Coronary artery (tissue), 2 donors: ENCODE measurements at regions not wholly inside any gene's neighbourhood (a gene's known extent, or its start where the extent isn't known, plus 50 kb on each side); places are given as distances from the start of the nearest gene placed in this dataset.
A peak's percentile ranks its signal among the peaks of the same experiment; 100 is the strongest.
"Not testable (repeated sequence)": the region's sequence is repeated elsewhere in the genome, so short reads cannot be mapped to it uniquely, and the experiment has no call there.

ENCODE experiments used
- DNase-seq: peaks from one replicate; pipeline ENCODE4 v3.0.0-alpha.2; 2017; ENCODE audit warnings: low spot score
- H3K27ac ChIP-seq, 2 donors: fragments of 200-600 bp; sonication (generic); one replicate each; pipeline ENCODE4 v1.5.1; 2016 to 2019
- H3K4me3 ChIP-seq: fragments of 200-600 bp; sonication (generic); 2 replicates; pipeline ENCODE4 v1.5.1; 2016; ENCODE audit warnings: mild to moderate bottlenecking, moderate library complexity
- TF ChIP-seq, protein P1 (sequence below): fragments of 200-600 bp; sonication (generic); IDR thresholded peaks from one replicate; pipeline ENCODE4 v1.5.1; 2019; ENCODE audit warnings: antibody characterized with exemption

DNA sequence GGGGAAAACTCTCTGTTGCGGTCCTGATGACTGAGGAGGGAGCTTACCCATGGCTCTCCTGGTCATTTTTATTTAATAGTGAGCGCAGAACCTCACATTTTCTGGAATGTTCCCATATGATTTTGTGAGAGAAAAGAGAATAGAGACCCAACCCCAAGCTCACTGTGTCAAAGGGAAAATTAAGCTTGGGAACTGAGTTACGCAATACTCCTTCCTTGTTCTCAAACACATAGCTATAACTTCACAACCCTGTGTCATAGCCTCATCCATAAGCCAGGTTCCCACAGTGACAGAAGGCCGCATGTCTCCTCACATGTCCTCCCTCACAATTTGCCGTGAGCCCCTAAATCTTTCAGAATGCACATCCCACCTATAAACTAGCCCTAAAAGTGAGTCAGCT is 252.8 kb downstream of the CCDC74A start:
- DNase-seq, H3K4me3 ChIP-seq, H3K27ac ChIP-seq: not testable (repeated sequence)

DNA sequence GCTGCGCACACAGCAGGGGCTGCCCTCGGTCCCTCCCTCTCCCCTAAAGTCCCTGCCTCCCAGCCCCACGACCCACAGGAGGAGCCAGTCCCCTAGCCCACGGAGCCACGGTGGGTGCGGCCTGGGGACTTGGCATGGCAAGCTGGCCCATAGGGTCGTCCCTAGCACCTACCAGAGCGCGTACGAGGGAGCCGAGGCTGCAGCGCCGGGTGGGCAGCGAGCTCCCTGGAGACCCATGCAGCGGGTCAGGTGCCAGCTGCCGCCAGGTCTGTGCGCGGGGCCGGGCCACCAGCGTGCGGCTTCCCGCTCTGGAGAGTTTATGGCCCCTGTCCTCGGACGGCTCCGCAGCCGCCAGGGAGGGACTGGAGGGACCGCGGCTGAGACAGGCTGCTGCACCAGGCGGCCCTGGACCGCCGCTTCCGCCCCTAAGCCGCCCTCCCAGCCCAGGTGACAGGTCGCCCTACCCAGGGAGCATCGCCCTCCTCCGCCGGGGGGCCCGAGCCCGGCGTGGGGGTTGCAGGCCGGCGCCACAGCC is 273.6 kb downstream of the CCDC74A start:
- DNase-seq, result no peak
- peak overlapping the region; percentile 63 for H3K4me3 ChIP-seq
- TF ChIP-seq, protein P1, sequence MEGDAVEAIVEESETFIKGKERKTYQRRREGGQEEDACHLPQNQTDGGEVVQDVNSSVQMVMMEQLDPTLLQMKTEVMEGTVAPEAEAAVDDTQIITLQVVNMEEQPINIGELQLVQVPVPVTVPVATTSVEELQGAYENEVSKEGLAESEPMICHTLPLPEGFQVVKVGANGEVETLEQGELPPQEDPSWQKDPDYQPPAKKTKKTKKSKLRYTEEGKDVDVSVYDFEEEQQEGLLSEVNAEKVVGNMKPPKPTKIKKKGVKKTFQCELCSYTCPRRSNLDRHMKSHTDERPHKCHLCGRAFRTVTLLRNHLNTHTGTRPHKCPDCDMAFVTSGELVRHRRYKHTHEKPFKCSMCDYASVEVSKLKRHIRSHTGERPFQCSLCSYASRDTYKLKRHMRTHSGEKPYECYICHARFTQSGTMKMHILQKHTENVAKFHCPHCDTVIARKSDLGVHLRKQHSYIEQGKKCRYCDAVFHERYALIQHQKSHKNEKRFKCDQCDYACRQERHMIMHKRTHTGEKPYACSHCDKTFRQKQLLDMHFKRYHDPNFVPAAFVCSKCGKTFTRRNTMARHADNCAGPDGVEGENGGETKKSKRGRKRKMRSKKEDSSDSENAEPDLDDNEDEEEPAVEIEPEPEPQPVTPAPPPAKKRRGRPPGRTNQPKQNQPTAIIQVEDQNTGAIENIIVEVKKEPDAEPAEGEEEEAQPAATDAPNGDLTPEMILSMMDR, result no peak
- no peak overlapping the region for H3K27ac ChIP-seq

DNA sequence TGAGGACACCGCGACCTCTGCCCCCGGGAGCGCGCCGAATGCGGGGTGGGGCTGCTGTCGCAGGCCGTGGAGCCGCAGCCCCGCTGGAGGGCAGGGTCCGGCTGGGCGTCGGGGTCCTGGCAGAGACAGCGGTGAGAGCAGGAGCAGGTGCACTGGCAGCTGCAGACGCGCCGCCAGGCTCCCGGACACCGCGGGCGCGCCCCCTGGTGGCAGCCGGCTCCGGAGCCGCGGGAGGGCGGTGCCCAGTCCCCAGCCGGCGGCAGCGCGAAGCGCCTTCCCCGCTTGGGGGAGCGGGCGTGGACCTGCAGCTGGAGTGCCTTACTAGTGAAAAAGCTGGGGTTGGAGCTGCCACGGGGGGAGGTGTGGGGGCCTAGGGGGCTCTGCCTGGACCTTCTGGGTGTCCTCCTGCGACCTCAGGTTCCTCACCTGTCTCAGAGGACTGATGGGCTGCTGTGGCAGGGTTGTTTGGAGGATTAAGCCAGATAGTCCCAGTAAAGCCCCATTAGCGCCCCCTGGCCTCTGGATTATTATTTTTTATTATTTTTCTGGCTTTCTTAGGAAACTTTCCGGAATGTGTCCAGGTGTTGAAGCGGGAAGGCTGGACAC is 274.2 kb downstream of the CCDC74A start:
- H3K4me3 ChIP-seq, result peak overlapping the region; percentile 63
- DNase-seq, H3K27ac ChIP-seq: not testable (repeated sequence)
- TF ChIP-seq, protein P1, result peak; percentile 82

DNA sequence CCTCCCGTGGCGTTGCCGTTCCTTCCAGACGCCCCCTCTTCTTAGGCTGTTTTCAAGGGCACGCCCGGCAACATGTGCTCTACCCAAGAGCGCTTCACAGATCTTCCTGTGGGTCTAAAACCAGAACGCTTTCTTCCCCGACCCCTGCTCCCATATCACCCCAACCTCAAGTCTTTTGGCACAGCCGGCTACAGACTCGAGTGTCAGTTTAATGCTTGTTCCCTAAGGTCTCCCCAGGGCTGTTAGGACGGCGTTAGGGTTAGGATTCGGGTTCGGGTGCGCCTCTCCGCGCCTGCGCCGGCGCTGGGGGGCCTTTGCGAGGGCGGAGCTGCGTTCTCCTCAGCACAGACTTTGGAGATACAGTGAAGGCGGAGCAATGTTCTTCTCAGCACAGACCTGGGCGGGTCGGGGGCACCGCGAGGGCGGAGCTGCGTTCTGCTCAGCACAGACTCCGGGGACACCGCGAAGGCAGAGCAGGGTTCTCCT is 274.7 kb downstream of the CCDC74A start:
- H3K27ac ChIP-seq, DNase-seq: not testable (repeated sequence)
- peak overlapping the region; percentile 63 for H3K4me3 ChIP-seq

DNA sequence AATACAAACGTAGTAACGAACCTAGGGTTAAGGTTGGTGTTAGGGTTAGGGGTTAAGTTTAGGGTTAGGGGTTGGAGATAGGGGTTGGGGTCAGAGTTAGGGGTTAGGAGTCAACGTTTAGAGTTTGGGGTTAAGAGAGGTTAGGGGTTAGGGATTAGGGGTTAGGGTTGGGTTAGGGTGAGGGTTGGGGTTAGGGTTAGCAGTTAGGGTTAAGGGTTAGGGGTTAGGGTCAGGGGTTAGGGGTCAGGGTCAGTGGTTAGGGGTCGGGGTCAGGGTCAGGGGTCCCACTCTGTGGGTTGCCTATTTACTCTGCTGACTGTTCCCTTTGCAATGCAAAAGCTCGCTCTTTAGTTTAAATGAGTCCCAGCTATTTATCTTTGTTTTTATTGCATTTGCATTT is 275.5 kb downstream of the CCDC74A start:
- not testable (repeated sequence) for H3K27ac ChIP-seq, H3K4me3 ChIP-seq, DNase-seq

DNA sequence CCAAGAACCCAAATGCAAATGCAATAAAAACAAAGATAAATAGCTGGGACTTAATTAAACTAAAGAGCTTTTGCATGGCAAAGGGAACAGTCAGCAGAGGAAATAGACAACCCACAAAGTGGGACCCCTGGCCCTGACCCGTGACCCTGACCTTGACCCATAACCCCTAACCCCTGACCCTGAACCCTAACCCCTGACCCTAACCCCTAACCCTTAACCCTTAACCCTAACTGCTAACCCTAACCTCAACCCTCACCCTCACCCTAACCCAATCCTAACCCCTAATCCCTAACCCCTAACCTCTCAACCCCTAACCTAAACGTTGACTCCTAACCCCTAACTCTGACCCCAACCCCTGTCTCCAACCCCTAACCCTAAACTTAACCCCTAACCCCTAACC is 284.9 kb downstream of the CCDC74A start:
- not testable (repeated sequence) for H3K4me3 ChIP-seq, DNase-seq, H3K27ac ChIP-seq

DNA sequence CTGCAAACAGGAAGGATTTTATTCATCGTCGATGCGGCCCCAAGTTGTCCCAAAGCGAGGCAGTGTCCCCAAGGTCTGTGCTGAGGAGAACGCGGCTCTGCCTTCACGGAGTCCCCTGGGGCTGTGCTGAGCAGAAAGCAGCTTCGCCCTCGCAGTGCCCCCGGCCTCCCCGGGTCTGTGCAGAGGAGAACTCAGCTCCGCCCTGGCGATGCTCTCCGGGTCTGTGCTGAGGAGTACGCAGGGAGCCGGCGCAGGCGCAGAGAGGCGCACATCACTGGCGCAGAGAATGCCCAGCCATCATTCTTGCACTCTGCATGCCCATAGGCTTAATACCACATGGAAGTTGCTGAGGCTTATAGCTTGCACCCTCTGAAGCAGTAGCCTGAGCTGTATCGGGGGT is 285.7 kb downstream of the CCDC74A start:
- H3K4me3 ChIP-seq, H3K27ac ChIP-seq, DNase-seq: not testable (repeated sequence)

DNA sequence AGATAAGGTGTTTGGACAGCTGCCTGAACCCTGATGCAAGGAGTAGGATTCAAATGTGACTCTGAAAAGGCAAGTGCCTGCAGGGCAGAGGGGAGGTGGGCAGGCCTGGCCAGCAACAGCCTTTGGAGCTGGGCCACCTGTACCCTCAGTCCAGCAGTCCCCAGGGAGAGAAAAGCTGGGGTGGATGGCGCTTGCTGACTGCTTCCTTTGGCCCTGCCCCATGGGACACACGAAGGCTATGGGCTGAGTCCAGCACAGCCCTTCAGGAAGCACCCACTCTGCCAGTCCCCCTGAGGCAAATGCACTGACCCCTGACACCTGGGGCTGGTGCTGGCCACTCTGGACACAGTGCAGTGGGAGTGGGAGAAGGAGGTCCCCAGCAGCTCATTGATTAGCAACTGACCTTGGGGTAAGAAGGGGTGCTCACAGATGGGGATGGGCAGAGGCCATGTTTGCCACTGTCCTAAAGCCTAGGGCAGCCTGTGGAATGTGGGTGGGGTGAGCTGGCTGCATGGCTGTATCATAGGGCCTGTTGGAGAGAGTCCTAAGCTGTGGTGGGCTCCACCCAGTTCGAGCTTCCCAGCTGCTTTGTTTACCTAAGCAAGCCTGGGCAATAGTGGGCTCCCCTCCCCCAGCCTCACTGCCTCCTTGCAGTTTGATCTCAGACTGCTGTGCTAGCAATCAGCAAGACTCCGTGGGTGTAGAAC is 290.7 kb downstream of the CCDC74A start:
- peak; percentile 38 for DNase-seq
- not testable (repeated sequence) for H3K4me3 ChIP-seq, H3K27ac ChIP-seq

DNA sequence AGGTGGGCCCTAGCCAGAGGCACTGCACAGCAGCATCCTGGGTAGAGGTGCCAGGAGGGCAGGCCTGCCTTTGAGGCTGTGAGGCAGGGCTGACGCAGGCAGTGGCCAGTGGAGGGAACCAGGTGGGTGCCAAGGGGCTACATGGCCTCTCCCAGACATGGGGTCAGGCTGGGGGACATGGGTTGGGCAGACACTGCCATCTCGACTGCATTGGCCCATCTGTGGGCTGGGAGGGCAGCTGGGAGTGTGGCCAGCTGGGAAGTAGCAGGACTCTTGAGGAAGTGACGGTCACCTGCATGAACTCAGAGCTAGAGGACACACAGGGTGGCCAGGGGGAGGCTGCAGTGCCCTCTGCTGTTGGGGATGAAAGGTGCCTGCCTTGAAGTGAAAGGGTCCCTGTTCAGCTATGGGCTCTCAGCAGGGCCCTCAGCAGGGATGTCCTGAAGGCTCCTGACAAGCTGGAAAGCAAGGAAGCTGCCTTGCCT is 294.6 kb downstream of the CCDC74A start:
- H3K4me3 ChIP-seq, H3K27ac ChIP-seq: not testable (repeated sequence)
- peak; percentile 28 for DNase-seq

DNA sequence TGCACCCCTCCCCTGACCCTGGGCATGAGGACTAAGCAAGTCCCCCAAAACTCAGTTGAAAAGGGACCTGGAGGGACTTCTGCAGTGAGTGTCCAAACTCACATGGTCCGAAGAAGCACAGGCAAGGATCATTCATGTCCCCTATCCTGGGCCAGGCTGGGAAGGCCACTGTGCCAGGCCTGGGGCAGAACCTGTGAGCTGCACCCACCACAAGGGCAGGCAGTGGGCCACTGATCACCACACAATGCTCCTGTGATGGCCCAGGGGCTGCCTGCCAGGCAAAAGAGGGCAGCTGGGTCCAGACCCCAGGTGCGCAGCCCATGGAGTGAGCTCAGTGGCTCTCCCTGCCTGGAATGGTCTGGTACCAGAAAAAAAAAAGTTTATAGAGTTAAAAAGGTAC is 295.4 kb downstream of the CCDC74A start:
- not testable (repeated sequence) for DNase-seq, H3K4me3 ChIP-seq, H3K27ac ChIP-seq

DNA sequence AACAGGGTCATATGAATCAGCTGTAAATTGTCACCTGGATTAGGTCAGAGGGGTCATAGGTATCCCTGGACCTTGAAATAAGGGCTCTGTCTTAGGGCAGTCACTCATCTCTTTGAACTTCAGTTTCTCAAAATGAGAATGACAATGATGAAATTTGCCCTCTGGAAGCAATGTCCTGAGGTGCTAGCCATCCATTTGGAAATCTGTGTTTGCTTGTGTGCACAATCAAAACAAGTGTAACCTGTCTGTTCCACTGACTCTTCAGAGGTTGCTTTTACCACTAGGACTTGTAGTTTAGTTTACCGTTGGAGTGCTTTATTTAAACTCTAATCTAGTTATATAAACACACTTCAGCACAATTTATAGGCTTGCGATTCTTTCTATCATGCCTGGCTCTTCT is 297.3 kb downstream of the CCDC74A start:
- not testable (repeated sequence) for H3K4me3 ChIP-seq, DNase-seq, H3K27ac ChIP-seq

DNA sequence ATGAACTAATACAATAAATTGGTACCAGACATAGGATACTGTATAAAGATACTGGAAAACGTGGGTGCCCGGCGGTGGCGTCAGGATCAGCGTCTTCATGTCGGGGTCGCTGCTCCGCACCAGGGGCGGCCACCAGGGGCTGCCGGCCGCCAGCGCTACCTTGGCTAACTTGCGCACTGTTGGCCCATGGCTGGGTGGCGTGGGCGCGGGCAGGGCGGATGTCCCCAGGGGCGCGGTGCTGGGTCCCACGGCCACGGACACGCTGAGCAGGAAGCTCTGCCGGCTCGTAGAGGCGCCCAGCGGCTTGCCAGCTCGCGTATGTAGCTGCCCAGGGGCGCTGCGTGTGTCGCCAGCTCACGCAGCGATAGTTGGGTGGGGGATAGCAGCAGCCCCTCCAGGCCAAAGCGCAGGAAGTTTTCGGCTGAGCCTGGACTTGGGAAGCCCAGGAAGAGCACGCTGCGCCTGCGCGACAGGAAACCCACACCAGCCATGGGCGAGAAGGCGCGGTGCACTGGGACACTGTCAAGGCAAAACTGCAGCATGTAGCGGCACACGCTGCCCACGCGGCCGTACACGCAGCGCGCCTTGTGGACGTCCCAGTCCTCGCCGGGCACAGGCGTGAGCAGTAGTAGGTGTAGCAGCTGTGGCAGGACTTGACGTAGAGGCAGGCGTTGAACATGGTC is 299.9 kb downstream of the CCDC74A start:
- TF ChIP-seq, protein P1, result no peak
- DNase-seq, result no peak
- H3K27ac ChIP-seq, result no peak overlapping the region
- H3K4me3 ChIP-seq, result no peak overlapping the region
